GM12878 (cell line): ENCODE measurements at regions not wholly inside any gene's neighbourhood (a gene's known extent, or its start where the extent isn't known, plus 50 kb on each side); places are given as distances from the start of the nearest gene placed in this dataset.

ENCODE experiments used
- ATAC-seq: fragments of 200-7000 bp; cut with Tn5 transposase; 3 replicates; pipeline ENCODE4 v1.9.1; 2020; ENCODE audit warnings: mild to moderate bottlenecking, moderate library complexity
- BruUV-seq: library from RNA; stranded (reverse); fragments of 400-500 nt; replicated peaks from 2 replicates; lab custom pipeline; 2021; lab: Mats Ljungman, UMichigan
- CTCF ChIA-PET: fragments of 300-600 bp; sonication (Branson Sonifier 250); formaldehyde crosslinking; extraction: SDS; loops from one replicate; lab custom pipeline; 2021; ENCODE audit warnings: inconsistent platforms; lab: Yijun Ruan, JAX
- POLR2A ChIA-PET: fragments of 350-600 bp; formaldehyde crosslinking; extraction: SDS; loops from one replicate; lab custom pipeline; 2021; ENCODE audit warnings: inconsistent platforms; lab: Charles Lee
- RAD21 ChIA-PET: fragments of 300-600 bp; sonication (Branson Sonifier 250); formaldehyde crosslinking; loops from one replicate; lab custom pipeline; 2023; ENCODE audit warnings: antibody characterized with exemption; ENCODE audit not compliant: unreplicated experiment; lab: Charles Lee
- SMC1A ChIA-PET: fragments of 300-600 bp; sonication (Branson Sonifier 250); formaldehyde crosslinking; loops from one replicate; lab custom pipeline; 2023; ENCODE audit not compliant: unreplicated experiment, uncharacterized antibody; lab: Charles Lee
- DNase-seq: peaks from one replicate; pipeline ENCODE4 v3.0.0-alpha.2; 2011; ENCODE audit warnings: low read depth, low spot score
- FAIRE-seq: peaks from 3 replicates; lab custom pipeline; 2011; peaks lifted over from hg19 to GRCh38; lab: Jason Lieb, UNC
- H2AFZ ChIP-seq: 2 replicates; pipeline ENCODE4 v1.6.0; 2011; ENCODE audit warnings: low read depth, low read length, control low read depth; ENCODE audit not compliant: control insufficient read depth
- H3K27ac ChIP-seq: 2 replicates; pipeline ENCODE4 v1.5.1; 2011; ENCODE audit warnings: control low read depth; ENCODE audit not compliant: control insufficient read depth, insufficient read depth
- H3K27me3 ChIP-seq, 2 experiments: replicated peaks in 1 of 2; 2 replicates each; pipeline versions ENCODE4 v1.6.0 to v1.6.1; 2011; ENCODE audit warnings: low read length in 1 of 2; ENCODE audit not compliant: control insufficient read depth in 2 of 2, insufficient read depth in 2 of 2
- H3K36me3 ChIP-seq, 2 experiments: 2 replicates each; pipeline ENCODE4 v1.5.1; 2011; ENCODE audit warnings: low read length in 1 of 2; ENCODE audit not compliant: control insufficient read depth in 2 of 2, insufficient read depth in 2 of 2
- H3K4me1 ChIP-seq: 2 replicates; pipeline ENCODE4 v1.6.1; 2011; ENCODE audit warnings: mild to moderate bottlenecking, low read length, moderate library complexity, mixed read lengths; ENCODE audit not compliant: control insufficient read depth, insufficient read depth
- H3K4me2 ChIP-seq: 2 replicates; pipeline ENCODE4 v1.6.0; 2011; ENCODE audit warnings: control low read depth; ENCODE audit not compliant: control insufficient read depth, insufficient read depth
- H3K4me3 ChIP-seq: fragments of 200-600 bp; sonication (generic); 2 replicates; pipeline ENCODE4 v1.5.1; 2016
- H3K79me2 ChIP-seq: 2 replicates; pipeline ENCODE4 v1.6.0; 2011; ENCODE audit warnings: low read length; ENCODE audit not compliant: control insufficient read depth, insufficient read depth
- H3K9ac ChIP-seq: 2 replicates; pipeline ENCODE4 v1.8.0; 2011; ENCODE audit warnings: low read length, control low read depth, mixed read lengths; ENCODE audit not compliant: control insufficient read depth, insufficient read depth
- H3K9me3 ChIP-seq: replicated peaks from 3 replicates; pipeline ENCODE4 v1.5.1; 2011; ENCODE audit warnings: mild to moderate bottlenecking, low read length; ENCODE audit not compliant: control insufficient read depth, insufficient read depth
- H4K20me1 ChIP-seq: 2 replicates; pipeline ENCODE4 v1.6.0; 2011; ENCODE audit not compliant: control insufficient read depth, insufficient read depth
- DPF2 ChIP-seq: fragments of 450-650 bp; IDR thresholded peaks from 2 replicates; pipeline ENCODE4 v1.6.1; 2017; ENCODE audit warnings: mild to moderate bottlenecking
- MYB ChIP-seq: fragments of 150-350 bp; IDR thresholded peaks from 2 replicates; pipeline ENCODE4 v1.6.1; 2014; ENCODE audit warnings: mild to moderate bottlenecking, low read depth, low read length, borderline replicate concordance
- RAD21 ChIP-seq: IDR thresholded peaks from 2 replicates; pipeline ENCODE4 v1.6.1; 2011; ENCODE audit warnings: mild to moderate bottlenecking, low read depth, low read length, moderate library complexity; ENCODE audit not compliant: insufficient read depth
- SIN3A ChIP-seq: IDR thresholded peaks from 2 replicates; pipeline ENCODE4 v1.6.1; 2012; ENCODE audit warnings: low read depth, low read length, improper control_type of control experiment
- SREBF1 ChIP-seq: IDR thresholded peaks from 2 replicates; pipeline ENCODE4 v1.6.1; 2012; ENCODE audit warnings: mild to moderate bottlenecking, low read length
- WGBS: methylation state at CpG from one replicate; pipeline ENCODE4 v1.1.6; 2016; ENCODE audit warnings: low lambda C conversion rate; ENCODE audit not compliant: insufficient replicate concordance, insufficient coverage; ENCODE audit errors: missing lambda C conversion rate; 5-methylcytosine and 5-hydroxymethylcytosine counted together
- in situ Hi-C: fragments of 300-500 bp; cut with MboI; formaldehyde crosslinking; loops from 9 replicates; pipeline ENCODE4 v1.14.3; 2018; ENCODE audit warnings: mixed read lengths
- intact Hi-C: fragments of 100-400 bp; cut with micrococcal nuclease; formaldehyde crosslinking; loops from one replicate; pipeline ENCODE4 v1.14.2; 2022; ENCODE audit not compliant: unreplicated experiment
- TF ChIP-seq, protein P1 (sequence below): fragments of 450-650 bp; IDR thresholded peaks from 2 replicates; pipeline ENCODE4 v1.6.1; 2018; ENCODE audit warnings: borderline replicate concordance, mild to moderate bottlenecking; ENCODE audit not compliant: partially characterized antibody
- TF ChIP-seq, protein P2 (sequence below): fragments of 450-650 bp; IDR thresholded peaks from 2 replicates; pipeline ENCODE4 v1.6.1; 2018; ENCODE audit warnings: mild to moderate bottlenecking, low read depth, moderate library complexity; ENCODE audit not compliant: partially characterized antibody

DNA sequence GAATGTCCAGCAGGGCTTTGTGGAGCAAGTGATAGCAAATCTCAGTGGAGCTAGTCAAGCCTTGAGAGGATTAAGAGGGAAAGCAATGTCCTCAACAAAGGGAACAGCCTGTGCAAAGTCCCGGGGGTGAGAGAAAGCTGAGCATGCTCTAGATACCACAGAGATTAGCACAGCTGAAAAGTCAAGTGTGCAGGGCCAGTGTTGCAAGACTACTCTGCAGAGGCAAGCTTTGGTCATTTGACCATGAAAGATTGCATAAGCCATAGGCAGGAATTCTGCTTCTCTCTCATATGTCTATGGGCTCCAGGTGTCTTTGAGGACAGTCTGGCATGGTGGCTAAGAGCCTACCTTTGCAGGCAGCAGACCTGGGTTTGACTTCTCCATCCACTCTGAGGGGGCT lies 181.0 kb upstream of the JUN start:
- Histone ChIP-seq H3K4me2 (no peak overlapping the region), H4K20me1 (no peaks in the 10 kb centered on the region), H3K79me2 (no peaks in the 10 kb centered on the region), H3K4me3 (no peak overlapping the region), H3K4me1 (peaks cover 27% of the 10 kb centered on the region), H3K9me3 (no peaks in the 10 kb centered on the region), H3K27ac (no peak overlapping the region), H3K9ac (no peak overlapping the region), H3K27me3 (no peaks in the 10 kb centered on the region), H2AFZ (no peak overlapping the region), H3K36me3 (no peaks in the 10 kb centered on the region)
- intact Hi-C loops (loop anchor here (5.0 kb wide), 1 partner anchor 183 kb away; the partner anchor contains the start of gene JUN), in situ Hi-C loops (no loop called here)
- POLR2A ChIA-PET: interaction anchor here (1.5 kb wide), 1 partner anchor 468 kb away, joined by 4 read pairs; no protein-coding TSS in a partner anchor
- CTCF ChIA-PET: no interaction called here
- TF ChIP-seq SREBF1 (no peak), RAD21 (no peak), MYB (no peak), SIN3A (no peak), DPF2 (no peak)
- TF ChIP-seq, protein P1, sequence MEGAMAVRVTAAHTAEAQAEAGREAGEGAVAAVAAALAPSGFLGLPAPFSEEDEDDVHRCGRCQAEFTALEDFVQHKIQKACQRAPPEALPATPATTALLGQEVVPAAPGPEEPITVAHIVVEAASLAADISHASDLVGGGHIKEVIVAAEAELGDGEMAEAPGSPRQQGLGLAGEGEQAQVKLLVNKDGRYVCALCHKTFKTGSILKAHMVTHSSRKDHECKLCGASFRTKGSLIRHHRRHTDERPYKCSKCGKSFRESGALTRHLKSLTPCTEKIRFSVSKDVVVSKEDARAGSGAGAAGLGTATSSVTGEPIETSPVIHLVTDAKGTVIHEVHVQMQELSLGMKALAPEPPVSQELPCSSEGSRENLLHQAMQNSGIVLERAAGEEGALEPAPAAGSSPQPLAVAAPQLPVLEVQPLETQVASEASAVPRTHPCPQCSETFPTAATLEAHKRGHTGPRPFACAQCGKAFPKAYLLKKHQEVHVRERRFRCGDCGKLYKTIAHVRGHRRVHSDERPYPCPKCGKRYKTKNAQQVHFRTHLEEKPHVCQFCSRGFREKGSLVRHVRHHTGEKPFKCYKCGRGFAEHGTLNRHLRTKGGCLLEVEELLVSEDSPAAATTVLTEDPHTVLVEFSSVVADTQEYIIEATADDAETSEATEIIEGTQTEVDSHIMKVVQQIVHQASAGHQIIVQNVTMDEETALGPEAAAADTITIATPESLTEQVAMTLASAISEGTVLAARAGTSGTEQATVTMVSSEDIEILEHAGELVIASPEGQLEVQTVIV: no peak
- TF ChIP-seq, protein P2, sequence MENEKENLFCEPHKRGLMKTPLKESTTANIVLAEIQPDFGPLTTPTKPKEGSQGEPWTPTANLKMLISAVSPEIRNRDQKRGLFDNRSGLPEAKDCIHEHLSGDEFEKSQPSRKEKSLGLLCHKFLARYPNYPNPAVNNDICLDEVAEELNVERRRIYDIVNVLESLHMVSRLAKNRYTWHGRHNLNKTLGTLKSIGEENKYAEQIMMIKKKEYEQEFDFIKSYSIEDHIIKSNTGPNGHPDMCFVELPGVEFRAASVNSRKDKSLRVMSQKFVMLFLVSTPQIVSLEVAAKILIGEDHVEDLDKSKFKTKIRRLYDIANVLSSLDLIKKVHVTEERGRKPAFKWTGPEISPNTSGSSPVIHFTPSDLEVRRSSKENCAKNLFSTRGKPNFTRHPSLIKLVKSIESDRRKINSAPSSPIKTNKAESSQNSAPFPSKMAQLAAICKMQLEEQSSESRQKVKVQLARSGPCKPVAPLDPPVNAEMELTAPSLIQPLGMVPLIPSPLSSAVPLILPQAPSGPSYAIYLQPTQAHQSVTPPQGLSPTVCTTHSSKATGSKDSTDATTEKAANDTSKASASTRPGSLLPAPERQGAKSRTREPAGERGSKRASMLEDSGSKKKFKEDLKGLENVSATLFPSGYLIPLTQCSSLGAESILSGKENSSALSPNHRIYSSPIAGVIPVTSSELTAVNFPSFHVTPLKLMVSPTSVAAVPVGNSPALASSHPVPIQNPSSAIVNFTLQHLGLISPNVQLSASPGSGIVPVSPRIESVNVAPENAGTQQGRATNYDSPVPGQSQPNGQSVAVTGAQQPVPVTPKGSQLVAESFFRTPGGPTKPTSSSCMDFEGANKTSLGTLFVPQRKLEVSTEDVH: no peak
- FAIRE-seq (no peak), ATAC-seq (no peak), DNase-seq (no peak)
- SMC1A ChIA-PET: interaction anchor here (0.6 to 1.4 kb wide), 5 partner anchors 48 to 169 kb away, joined by 3 to 5 read pairs (median 3); no protein-coding TSS in a partner anchor
- RAD21 ChIA-PET: interaction anchor here (1.1 to 4.2 kb wide), 3 partner anchors 55 to 108 kb away, joined by 3 to 19 read pairs (median 5); no protein-coding TSS in a partner anchor
- 70% methylated on average over 1 of the region's 1 CpG for WGBS
- no TSS peak for BruUV-seq
